K562 (cell line): ENCODE measurements at regions not wholly inside any gene's neighbourhood (a gene's known extent, or its start where the extent isn't known, plus 50 kb on each side); places are given as distances from the start of the nearest gene placed in this dataset.

Experiments used
- ARID1B ChIP-seq: fragments of 450-650 bp; IDR thresholded peaks from 2 replicates; pipeline ENCODE4 v1.6.1; 2016; ENCODE audit warnings: antibody characterized with exemption, mild to moderate bottlenecking, inconsistent platforms
- BHLHE40 ChIP-seq: IDR thresholded peaks from 2 replicates; pipeline ENCODE4 v1.6.1; 2011; ENCODE audit warnings: low read length, improper control_type of control experiment
- CTBP1 ChIP-seq: fragments of 450-650 bp; IDR thresholded peaks from 2 replicates; pipeline ENCODE4 v1.6.1; 2016; ENCODE audit warnings: borderline replicate concordance
- EP400 ChIP-seq: fragments of 450-650 bp; IDR thresholded peaks from 2 replicates; pipeline ENCODE4 v1.6.1; 2017; ENCODE audit warnings: antibody characterized with exemption, mild to moderate bottlenecking, moderate library complexity
- HDAC3 ChIP-seq: fragments of 450-650 bp; IDR thresholded peaks from 2 replicates; pipeline ENCODE4 v1.6.1; 2018; ENCODE audit warnings: borderline replicate concordance, mild to moderate bottlenecking, moderate library complexity; ENCODE audit not compliant: partially characterized antibody
- KDM5B ChIP-seq: fragments of 200-600 bp; sonication (generic); IDR thresholded peaks from 2 replicates; pipeline ENCODE4 v1.6.1; 2012; ENCODE audit warnings: low read depth, mild to moderate bottlenecking, moderate library complexity, low read length, control low read depth, inconsistent platforms; ENCODE audit not compliant: insufficient replicate concordance
- MIER1 ChIP-seq: fragments of 450-650 bp; IDR thresholded peaks from 2 replicates; pipeline ENCODE4 v1.6.1; 2016; ENCODE audit warnings: antibody characterized with exemption, mild to moderate bottlenecking, low read depth
- PHF21A ChIP-seq: fragments of 450-650 bp; IDR thresholded peaks from 2 replicates; pipeline ENCODE4 v1.6.1; 2017; ENCODE audit warnings: low read depth, borderline replicate concordance
- SMARCE1 ChIP-seq: fragments of 450-650 bp; IDR thresholded peaks from 2 replicates; pipeline ENCODE4 v1.7.1; 2016; ENCODE audit warnings: mild to moderate bottlenecking
- SRSF7 ChIP-seq: fragments of 200-400 bp; formaldehyde crosslinking; optimal IDR thresholded peaks from 2 replicates; pipeline ENCODE3; 2017; ENCODE audit warnings: mild to moderate bottlenecking, low read depth, low read length
- STAG1 ChIP-seq: sonication (generic); formaldehyde crosslinking; IDR thresholded peaks from 2 replicates; pipeline ENCODE4 v1.5.0; 2020; ENCODE audit warnings: missing genetic modification reagents, borderline replicate concordance
- SUPT5H ChIP-seq: fragments of 450-650 bp; IDR thresholded peaks from 2 replicates; pipeline ENCODE4 v1.6.1; 2016
- TCFL5 ChIP-seq: fragments of 250-450 bp; sonication (Bioruptor Pico); conservative IDR thresholded peaks from 2 replicates; pipeline ENCODE4 v1.6.1; 2021; ENCODE audit warnings: mild to moderate bottlenecking, moderate library complexity, matching md5 sums
- ZC3H11A ChIP-seq: IDR thresholded peaks from 2 replicates; pipeline ENCODE4 v1.6.1; 2012; ENCODE audit warnings: low read depth, low read length, improper control_type of control experiment
- ZNF347 ChIP-seq: fragments of 450-650 bp; formaldehyde crosslinking; IDR thresholded peaks from 2 replicates; pipeline ENCODE4 v1.4.0; 2020; ENCODE audit warnings: low read depth, mild to moderate bottlenecking, moderate library complexity
- ZNF699 ChIP-seq: fragments of 250-450 bp; sonication (Bioruptor Pico); IDR thresholded peaks from 2 replicates; pipeline ENCODE4 v1.8.0; 2021; ENCODE audit warnings: mild to moderate bottlenecking, moderate library complexity; ENCODE audit not compliant: insufficient replicate concordance
- TF ChIP-seq, protein P1 (sequence below), 2 experiments: fragments of 200-800 bp in 1 of 2; sonication (Bioruptor generic) in 1 of 2; sonication (generic) in 1 of 2; formaldehyde crosslinking in 1 of 2; IDR thresholded peaks in 1 of 2; conservative IDR thresholded peaks in 1 of 2; 2 replicates each; pipeline versions ENCODE4 v1.5.0 to v1.6.1; 2016 to 2020; ENCODE audit warnings: missing compliant biosample characterization in 1 of 2, missing genetic modification characterization in 1 of 2, missing genetic modification reagents in 1 of 2
- TF ChIP-seq, protein P2 (sequence below), 2 experiments: IDR thresholded peaks; 2 replicates each; pipeline ENCODE4 v1.6.1; 2011; ENCODE audit warnings: borderline replicate concordance in 1 of 2, control low read depth in 1 of 2, low read depth in 1 of 2, low read length in 1 of 2, mild to moderate bottlenecking in 1 of 2, mixed read lengths in 1 of 2, moderate library complexity in 1 of 2; ENCODE audit not compliant: insufficient read depth in 1 of 2, insufficient read length in 1 of 2, poor library complexity in 1 of 2, severe bottlenecking in 1 of 2; ENCODE audit errors: extremely low read depth in 1 of 2
- TF ChIP-seq, protein P3 (sequence below): sonication (generic); formaldehyde crosslinking; IDR thresholded peaks from 2 replicates; pipeline ENCODE4 v1.8.0; 2023; ENCODE audit warnings: missing genetic modification reagents, mild to moderate bottlenecking, borderline replicate concordance

DNA sequence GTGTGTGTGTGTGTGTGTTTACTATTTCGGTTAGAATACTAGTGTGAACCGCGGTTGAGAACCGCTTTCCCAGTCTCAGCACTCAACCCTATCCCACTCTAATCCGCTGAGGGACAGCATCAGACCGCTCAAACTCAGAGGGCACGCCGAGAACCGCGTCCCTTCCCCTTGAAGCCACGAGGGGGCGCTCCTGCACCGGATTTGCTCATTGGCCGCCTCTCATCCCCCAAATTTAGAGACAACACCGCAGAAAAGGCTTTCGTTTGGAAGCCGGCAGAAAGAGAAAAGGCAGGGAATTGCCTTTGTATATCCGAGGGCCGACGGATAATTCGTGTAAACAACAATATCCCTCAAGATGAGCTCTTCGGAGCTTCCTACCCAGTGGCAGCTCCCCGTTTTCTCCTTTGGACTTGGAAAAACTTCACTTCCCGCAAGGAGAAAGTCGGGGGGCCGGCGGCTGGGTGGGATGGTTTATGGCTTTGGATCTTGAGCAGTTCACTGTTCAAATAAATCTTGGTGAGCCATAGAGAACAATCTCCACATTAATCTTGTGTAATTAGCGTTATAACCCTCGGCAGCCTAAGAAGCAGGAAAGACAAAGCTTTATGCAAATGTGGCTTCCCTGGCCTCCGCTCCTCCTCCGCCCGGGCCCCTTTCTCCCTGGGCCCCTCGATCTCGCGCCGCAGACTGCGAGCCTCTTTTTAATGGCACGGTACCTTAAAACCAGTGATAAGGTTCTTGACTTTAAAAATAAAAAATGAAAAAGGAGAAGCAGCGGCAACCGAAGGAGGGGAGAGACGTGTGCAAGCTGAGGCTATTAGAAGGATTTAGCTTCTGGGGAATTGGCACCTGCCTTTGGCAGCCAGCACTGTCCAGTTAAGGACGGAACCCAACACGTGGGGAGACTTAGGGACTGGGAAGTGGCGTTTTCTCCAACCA is 296.8 kb downstream of the PARP8 start (continued):
- no peak for TF ChIP-seq TCFL5 (CRISPR knock-in tag)
- TF ChIP-seq KDM5B = no peak
- TF ChIP-seq, protein P1, sequence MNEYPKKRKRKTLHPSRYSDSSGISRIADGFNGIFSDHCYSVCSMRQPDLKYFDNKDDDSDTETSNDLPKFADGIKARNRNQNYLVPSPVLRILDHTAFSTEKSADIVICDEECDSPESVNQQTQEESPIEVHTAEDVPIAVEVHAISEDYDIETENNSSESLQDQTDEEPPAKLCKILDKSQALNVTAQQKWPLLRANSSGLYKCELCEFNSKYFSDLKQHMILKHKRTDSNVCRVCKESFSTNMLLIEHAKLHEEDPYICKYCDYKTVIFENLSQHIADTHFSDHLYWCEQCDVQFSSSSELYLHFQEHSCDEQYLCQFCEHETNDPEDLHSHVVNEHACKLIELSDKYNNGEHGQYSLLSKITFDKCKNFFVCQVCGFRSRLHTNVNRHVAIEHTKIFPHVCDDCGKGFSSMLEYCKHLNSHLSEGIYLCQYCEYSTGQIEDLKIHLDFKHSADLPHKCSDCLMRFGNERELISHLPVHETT (CRISPR knock-in tag; conservative IDR thresholded peaks at IDR 0.05 in 1 of 2, IDR thresholded peaks at IDR 0.05 in 1 of 2) = no peak
- TF ChIP-seq, protein P2, sequence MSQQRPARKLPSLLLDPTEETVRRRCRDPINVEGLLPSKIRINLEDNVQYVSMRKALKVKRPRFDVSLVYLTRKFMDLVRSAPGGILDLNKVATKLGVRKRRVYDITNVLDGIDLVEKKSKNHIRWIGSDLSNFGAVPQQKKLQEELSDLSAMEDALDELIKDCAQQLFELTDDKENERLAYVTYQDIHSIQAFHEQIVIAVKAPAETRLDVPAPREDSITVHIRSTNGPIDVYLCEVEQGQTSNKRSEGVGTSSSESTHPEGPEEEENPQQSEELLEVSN (IDR thresholded peaks at IDR 0.05; ENCODE audit: borderline replicate concordance in 1 of 2, extremely low read depth in 1 of 2, insufficient read depth in 1 of 2, insufficient read length in 1 of 2, low read depth in 1 of 2, low read length in 1 of 2, poor library complexity in 1 of 2, severe bottlenecking in 1 of 2) = no peak
- no peak for TF ChIP-seq ARID1B
- TF ChIP-seq HDAC3 = no peak
- TF ChIP-seq, protein P3, sequence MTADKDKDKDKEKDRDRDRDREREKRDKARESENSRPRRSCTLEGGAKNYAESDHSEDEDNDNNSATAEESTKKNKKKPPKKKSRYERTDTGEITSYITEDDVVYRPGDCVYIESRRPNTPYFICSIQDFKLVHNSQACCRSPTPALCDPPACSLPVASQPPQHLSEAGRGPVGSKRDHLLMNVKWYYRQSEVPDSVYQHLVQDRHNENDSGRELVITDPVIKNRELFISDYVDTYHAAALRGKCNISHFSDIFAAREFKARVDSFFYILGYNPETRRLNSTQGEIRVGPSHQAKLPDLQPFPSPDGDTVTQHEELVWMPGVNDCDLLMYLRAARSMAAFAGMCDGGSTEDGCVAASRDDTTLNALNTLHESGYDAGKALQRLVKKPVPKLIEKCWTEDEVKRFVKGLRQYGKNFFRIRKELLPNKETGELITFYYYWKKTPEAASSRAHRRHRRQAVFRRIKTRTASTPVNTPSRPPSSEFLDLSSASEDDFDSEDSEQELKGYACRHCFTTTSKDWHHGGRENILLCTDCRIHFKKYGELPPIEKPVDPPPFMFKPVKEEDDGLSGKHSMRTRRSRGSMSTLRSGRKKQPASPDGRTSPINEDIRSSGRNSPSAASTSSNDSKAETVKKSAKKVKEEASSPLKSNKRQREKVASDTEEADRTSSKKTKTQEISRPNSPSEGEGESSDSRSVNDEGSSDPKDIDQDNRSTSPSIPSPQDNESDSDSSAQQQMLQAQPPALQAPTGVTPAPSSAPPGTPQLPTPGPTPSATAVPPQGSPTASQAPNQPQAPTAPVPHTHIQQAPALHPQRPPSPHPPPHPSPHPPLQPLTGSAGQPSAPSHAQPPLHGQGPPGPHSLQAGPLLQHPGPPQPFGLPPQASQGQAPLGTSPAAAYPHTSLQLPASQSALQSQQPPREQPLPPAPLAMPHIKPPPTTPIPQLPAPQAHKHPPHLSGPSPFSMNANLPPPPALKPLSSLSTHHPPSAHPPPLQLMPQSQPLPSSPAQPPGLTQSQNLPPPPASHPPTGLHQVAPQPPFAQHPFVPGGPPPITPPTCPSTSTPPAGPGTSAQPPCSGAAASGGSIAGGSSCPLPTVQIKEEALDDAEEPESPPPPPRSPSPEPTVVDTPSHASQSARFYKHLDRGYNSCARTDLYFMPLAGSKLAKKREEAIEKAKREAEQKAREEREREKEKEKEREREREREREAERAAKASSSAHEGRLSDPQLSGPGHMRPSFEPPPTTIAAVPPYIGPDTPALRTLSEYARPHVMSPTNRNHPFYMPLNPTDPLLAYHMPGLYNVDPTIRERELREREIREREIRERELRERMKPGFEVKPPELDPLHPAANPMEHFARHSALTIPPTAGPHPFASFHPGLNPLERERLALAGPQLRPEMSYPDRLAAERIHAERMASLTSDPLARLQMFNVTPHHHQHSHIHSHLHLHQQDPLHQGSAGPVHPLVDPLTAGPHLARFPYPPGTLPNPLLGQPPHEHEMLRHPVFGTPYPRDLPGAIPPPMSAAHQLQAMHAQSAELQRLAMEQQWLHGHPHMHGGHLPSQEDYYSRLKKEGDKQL (CRISPR knock-in tag) = no peak
- no peak for TF ChIP-seq SRSF7
- TF ChIP-seq BHLHE40 = peak; percentile 47; the same call in 1 of the 2 replicates
- no peak for TF ChIP-seq SUPT5H
- no peak for TF ChIP-seq PHF21A
- TF ChIP-seq SMARCE1 = no peak
- TF ChIP-seq ZNF347 (CRISPR knock-in tag) = no peak
- TF ChIP-seq CTBP1 = 0 out of 2 replicates have a peak, but pooled peaks have one; percentile 48
- TF ChIP-seq ZC3H11A = no peak
- no peak for TF ChIP-seq MIER1
- TF ChIP-seq EP400 = no peak
- no peak for TF ChIP-seq ZNF699 (CRISPR knock-in tag)
- peak; percentile 89; the same call in 1 of the 2 replicates for TF ChIP-seq STAG1
